Peyer's patch (tissue), 4 donors: ENCODE measurements at regions not wholly inside any gene's neighbourhood (a gene's known extent, or its start where the extent isn't known, plus 50 kb on each side); places are given as distances from the start of the nearest gene placed in this dataset.

ENCODE experiments used
- POLR2A ChIP-seq, 2 donors: fragments of 450-650 bp; IDR thresholded peaks; one replicate each; pipeline ENCODE4 v1.5.1; 2017; ENCODE audit warnings: antibody characterized with exemption in 2 of 2, mild to moderate bottlenecking in 2 of 2, moderate library complexity in 2 of 2
- TF ChIP-seq, protein P1 (sequence below), 6 experiments: fragments of 450-650 bp in 4 of 6; fragments of 200-600 bp in 2 of 6; sonication (generic) in 1 of 6; IDR thresholded peaks; one replicate each; pipeline ENCODE4 v1.5.1; 2017 to 2019; ENCODE audit warnings: antibody characterized with exemption in 6 of 6, mild to moderate bottlenecking in 3 of 6, moderate library complexity in 1 of 6

DNA sequence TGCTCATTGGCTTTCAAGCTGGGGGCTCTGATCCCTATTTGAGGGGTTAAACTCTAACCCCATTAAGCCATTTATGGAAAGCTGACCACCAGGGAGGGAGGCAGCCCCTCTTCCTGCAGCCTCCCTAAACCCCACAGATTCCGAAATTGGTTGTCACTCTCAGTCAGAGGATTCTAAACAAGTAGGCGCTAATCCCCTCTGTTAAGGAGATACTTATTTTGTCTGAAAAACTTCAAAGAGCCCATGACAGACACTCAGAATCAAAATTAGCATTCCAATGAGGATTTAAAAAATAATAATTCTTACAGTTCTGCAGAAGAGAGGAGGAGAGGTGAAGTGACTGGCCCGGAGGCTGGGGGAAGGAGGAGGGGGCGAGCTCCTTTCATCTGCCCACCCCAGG, 69.7 kb upstream of the LMO1 start:
- TF ChIP-seq POLR2A (IDR thresholded peaks at IDR 0.05), result no peak
- TF ChIP-seq, protein P1, sequence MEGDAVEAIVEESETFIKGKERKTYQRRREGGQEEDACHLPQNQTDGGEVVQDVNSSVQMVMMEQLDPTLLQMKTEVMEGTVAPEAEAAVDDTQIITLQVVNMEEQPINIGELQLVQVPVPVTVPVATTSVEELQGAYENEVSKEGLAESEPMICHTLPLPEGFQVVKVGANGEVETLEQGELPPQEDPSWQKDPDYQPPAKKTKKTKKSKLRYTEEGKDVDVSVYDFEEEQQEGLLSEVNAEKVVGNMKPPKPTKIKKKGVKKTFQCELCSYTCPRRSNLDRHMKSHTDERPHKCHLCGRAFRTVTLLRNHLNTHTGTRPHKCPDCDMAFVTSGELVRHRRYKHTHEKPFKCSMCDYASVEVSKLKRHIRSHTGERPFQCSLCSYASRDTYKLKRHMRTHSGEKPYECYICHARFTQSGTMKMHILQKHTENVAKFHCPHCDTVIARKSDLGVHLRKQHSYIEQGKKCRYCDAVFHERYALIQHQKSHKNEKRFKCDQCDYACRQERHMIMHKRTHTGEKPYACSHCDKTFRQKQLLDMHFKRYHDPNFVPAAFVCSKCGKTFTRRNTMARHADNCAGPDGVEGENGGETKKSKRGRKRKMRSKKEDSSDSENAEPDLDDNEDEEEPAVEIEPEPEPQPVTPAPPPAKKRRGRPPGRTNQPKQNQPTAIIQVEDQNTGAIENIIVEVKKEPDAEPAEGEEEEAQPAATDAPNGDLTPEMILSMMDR (IDR thresholded peaks at IDR 0.05), result no peak
